ENCODE measurements at regions not wholly inside any gene's neighbourhood (a gene's known extent, or its start where the extent isn't known, plus 50 kb on each side); places are given as distances from the start of the nearest gene placed in this dataset.

DNA sequence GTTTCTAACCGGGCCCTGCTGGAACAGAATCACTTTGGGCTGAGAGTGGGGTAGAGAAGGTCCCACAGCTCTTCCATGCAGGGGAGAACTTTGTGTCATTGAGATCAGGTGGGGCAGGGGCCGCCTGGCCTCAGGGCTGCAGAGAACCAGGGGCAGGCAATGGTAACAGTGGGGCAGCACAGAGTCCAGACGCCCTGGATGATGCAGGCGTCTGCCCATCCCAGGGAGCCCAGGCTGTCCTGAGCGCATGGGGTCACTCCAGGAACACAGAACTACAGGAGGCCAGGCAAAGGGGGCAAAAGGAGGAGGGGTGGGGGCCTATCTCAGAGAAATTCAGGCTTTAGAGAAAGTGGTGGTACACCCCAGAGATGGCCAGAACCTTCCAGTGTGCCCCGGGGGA is 121.3 kb downstream of the NDUFA10 start:
- no peak overlapping the region for H3K4me2 ChIP-seq (ENCODE audit: insufficient read depth, low read length)
- TF ChIP-seq GATA2 (IDR thresholded peaks at IDR 0.05; ENCODE audit: insufficient read depth, insufficient read length, low read depth, low read length): no peak
- TF ChIP-seq, protein P1, sequence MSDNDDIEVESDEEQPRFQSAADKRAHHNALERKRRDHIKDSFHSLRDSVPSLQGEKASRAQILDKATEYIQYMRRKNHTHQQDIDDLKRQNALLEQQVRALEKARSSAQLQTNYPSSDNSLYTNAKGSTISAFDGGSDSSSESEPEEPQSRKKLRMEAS (IDR thresholded peaks at IDR 0.05; ENCODE audit: insufficient read depth, insufficient read length): no peak
- no peak for TF ChIP-seq POLR2AphosphoS5 (IDR thresholded peaks at IDR 0.05; ENCODE audit: insufficient read depth, low read depth, low read length)
- TF ChIP-seq, protein P2, sequence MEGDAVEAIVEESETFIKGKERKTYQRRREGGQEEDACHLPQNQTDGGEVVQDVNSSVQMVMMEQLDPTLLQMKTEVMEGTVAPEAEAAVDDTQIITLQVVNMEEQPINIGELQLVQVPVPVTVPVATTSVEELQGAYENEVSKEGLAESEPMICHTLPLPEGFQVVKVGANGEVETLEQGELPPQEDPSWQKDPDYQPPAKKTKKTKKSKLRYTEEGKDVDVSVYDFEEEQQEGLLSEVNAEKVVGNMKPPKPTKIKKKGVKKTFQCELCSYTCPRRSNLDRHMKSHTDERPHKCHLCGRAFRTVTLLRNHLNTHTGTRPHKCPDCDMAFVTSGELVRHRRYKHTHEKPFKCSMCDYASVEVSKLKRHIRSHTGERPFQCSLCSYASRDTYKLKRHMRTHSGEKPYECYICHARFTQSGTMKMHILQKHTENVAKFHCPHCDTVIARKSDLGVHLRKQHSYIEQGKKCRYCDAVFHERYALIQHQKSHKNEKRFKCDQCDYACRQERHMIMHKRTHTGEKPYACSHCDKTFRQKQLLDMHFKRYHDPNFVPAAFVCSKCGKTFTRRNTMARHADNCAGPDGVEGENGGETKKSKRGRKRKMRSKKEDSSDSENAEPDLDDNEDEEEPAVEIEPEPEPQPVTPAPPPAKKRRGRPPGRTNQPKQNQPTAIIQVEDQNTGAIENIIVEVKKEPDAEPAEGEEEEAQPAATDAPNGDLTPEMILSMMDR (IDR thresholded peaks at IDR 0.05; ENCODE audit: extremely low read depth in 1 of 2, insufficient read depth in 1 of 2, low read depth in 1 of 2, low read length in 2 of 2): no peak
- H3K36me3 ChIP-seq (ENCODE audit: control insufficient read depth in 2 of 2, extremely low read depth in 1 of 2, insufficient read depth in 2 of 2, low read length in 2 of 2): no peaks in the 10 kb centered on the region
- no peaks in the 10 kb centered on the region for H3K9me3 ChIP-seq (replicated peaks; ENCODE audit: control insufficient read depth, insufficient read depth, low read length)
- BruUV-seq (replicated peaks): no TSS peak
- dilution Hi-C loops (cut with MboI; ENCODE audit: extremely low pct_ligation_motif_present, low sequenced_read_pairs): no loop called here
- H3K27me3 ChIP-seq (ENCODE audit: control insufficient read depth in 2 of 2, insufficient read depth in 2 of 2, low read length in 2 of 2): no peaks in the 10 kb centered on the region
- no peaks in the 10 kb centered on the region for H3K4me1 ChIP-seq (ENCODE audit: control insufficient read depth, extremely low read depth, insufficient read depth, low read length)
- no peak overlapping the region for H3K4me3 ChIP-seq (replicated peaks in 1 of 3; ENCODE audit: insufficient read depth in 1 of 3, low read depth in 1 of 3, low read length in 3 of 3)
- intact Hi-C loops (cut with micrococcal nuclease): no loop called here
- no peak for FAIRE-seq
- no peak overlapping the region for H3K27ac ChIP-seq (ENCODE audit: insufficient read depth, low read depth, low read length)
- H3K79me2 ChIP-seq (ENCODE audit: control insufficient read depth, insufficient read depth, low read length): no peaks in the 10 kb centered on the region
- POLR2A ChIA-PET: no interaction called here
- no peaks in the 10 kb centered on the region for H3K9me1 ChIP-seq (replicated peaks; ENCODE audit: control insufficient read depth, extremely low read depth, insufficient read depth, low read length)
- no peak for DNase-seq (ENCODE audit: low read depth, low spot score)
- CTCF ChIA-PET: no interaction called here
- no peaks in the 10 kb centered on the region for H4K20me1 ChIP-seq (replicated peaks; ENCODE audit: control insufficient read depth, extremely low read depth, insufficient read depth, low read length)
- H3K9ac ChIP-seq (replicated peaks; ENCODE audit: extremely low read depth, insufficient read depth, low read length): no peak overlapping the region
- H2AFZ ChIP-seq (ENCODE audit: low read depth, low read length): no peak overlapping the region

DNA sequence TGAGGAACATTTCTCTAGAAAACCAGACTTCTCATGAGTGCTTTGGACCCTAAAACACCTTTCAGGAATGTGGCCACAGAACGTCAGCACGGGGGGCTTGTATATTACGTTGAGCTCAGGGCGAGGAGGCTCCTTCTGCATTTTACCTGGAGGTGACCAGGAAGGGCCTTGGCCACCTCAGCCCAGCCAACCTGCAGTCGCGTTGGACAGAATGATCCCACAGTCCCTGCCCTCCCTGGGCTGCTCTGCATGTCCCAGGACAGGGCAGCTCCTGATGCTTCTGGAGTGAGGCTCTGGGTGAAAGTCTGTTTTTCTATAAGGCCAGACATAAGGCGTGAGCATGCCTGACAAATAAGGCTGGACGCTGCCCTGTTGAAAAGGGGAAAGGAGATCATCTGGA is 121.9 kb downstream of the NDUFA10 start:
- peaks cover 2% of the 10 kb centered on the region for H3K9me3 ChIP-seq (replicated peaks; ENCODE audit: control insufficient read depth, insufficient read depth, low read length)
- DNase-seq (ENCODE audit: low read depth, low spot score) (no peak), FAIRE-seq (no peak)
- H4K20me1 ChIP-seq (replicated peaks; ENCODE audit: control insufficient read depth, extremely low read depth, insufficient read depth, low read length): no peaks in the 10 kb centered on the region
- intact Hi-C loops (cut with micrococcal nuclease) (no loop called here), dilution Hi-C loops (cut with MboI; ENCODE audit: extremely low pct_ligation_motif_present, low sequenced_read_pairs) (no loop called here)
- no peak overlapping the region for H2AFZ ChIP-seq (ENCODE audit: low read depth, low read length)
- H3K4me3 ChIP-seq (replicated peaks in 1 of 3; ENCODE audit: insufficient read depth in 1 of 3, low read depth in 1 of 3, low read length in 3 of 3): no peak overlapping the region
- no peaks in the 10 kb centered on the region for H3K36me3 ChIP-seq (ENCODE audit: control insufficient read depth in 2 of 2, extremely low read depth in 1 of 2, insufficient read depth in 2 of 2, low read length in 2 of 2)
- ChIA-PET POLR2A (no interaction called here), CTCF (no interaction called here)
- no peaks in the 10 kb centered on the region for H3K79me2 ChIP-seq (ENCODE audit: control insufficient read depth, insufficient read depth, low read length)
- TF ChIP-seq, protein P2 (IDR thresholded peaks at IDR 0.05; ENCODE audit: extremely low read depth in 1 of 2, insufficient read depth in 1 of 2, low read depth in 1 of 2, low read length in 2 of 2): no peak
- TF ChIP-seq JUN (IDR thresholded peaks at IDR 0.05; ENCODE audit: borderline replicate concordance, insufficient read depth, insufficient read length, low read depth) (no peak), POLR2AphosphoS5 (IDR thresholded peaks at IDR 0.05; ENCODE audit: insufficient read depth, low read depth, low read length) (no peak), MYC (IDR thresholded peaks at IDR 0.05; ENCODE audit: low read depth, low read length) (no peak), GATA2 (IDR thresholded peaks at IDR 0.05; ENCODE audit: insufficient read depth, insufficient read length, low read depth, low read length) (no peak), EZH2 (IDR thresholded peaks at IDR 0.05; ENCODE audit: borderline replicate concordance, low read depth, low read length, severe bottlenecking) (no peak), FOS (IDR thresholded peaks at IDR 0.05; ENCODE audit: borderline replicate concordance, insufficient read depth, low read length) (no peak), POLR2A (IDR thresholded peaks at IDR 0.05; ENCODE audit: low read depth, low read length) (no peak)
- TF ChIP-seq, protein P1 (IDR thresholded peaks at IDR 0.05; ENCODE audit: insufficient read depth, insufficient read length): no peak
- no peaks in the 10 kb centered on the region for H3K27me3 ChIP-seq (ENCODE audit: control insufficient read depth in 2 of 2, insufficient read depth in 2 of 2, low read length in 2 of 2)
- H3K9ac ChIP-seq (replicated peaks; ENCODE audit: extremely low read depth, insufficient read depth, low read length): no peak overlapping the region
- H3K9me1 ChIP-seq (replicated peaks; ENCODE audit: control insufficient read depth, extremely low read depth, insufficient read depth, low read length): no peaks in the 10 kb centered on the region
- H3K4me2 ChIP-seq (ENCODE audit: insufficient read depth, low read length): no peak overlapping the region
- H3K27ac ChIP-seq (ENCODE audit: insufficient read depth, low read depth, low read length): no peak overlapping the region
- BruUV-seq (replicated peaks): no TSS peak
- no peaks in the 10 kb centered on the region for H3K4me1 ChIP-seq (ENCODE audit: control insufficient read depth, extremely low read depth, insufficient read depth, low read length)
